ENCODE measurements at regions not wholly inside any gene's neighbourhood (a gene's known extent, or its start where the extent isn't known, plus 50 kb on each side); places are given as distances from the start of the nearest gene placed in this dataset.

- H3K4ac ChIP-seq (replicated peaks; ENCODE audit: insufficient read length, low read depth, low read length) = no peak overlapping the region
- H4K91ac ChIP-seq (replicated peaks; ENCODE audit: insufficient read length, low read length) = no peak overlapping the region
- H4K20me1 ChIP-seq (replicated peaks in 1 of 2; ENCODE audit: control insufficient read depth in 1 of 2, insufficient read depth in 2 of 2, low read length in 2 of 2) = no peaks in the 10 kb centered on the region
- H3K56ac ChIP-seq (replicated peaks; ENCODE audit: insufficient read length, low read depth, low read length) = no peak overlapping the region
- no peak overlapping the region for H3K18ac ChIP-seq (ENCODE audit: extremely low read depth, low read length)
- no peak overlapping the region for H4K8ac ChIP-seq (ENCODE audit: extremely low read depth, insufficient read depth, low read length)
- no peak overlapping the region for H2BK20ac ChIP-seq (ENCODE audit: low read length)
- no peaks in the 10 kb centered on the region for H3K4me1 ChIP-seq (replicated peaks in 1 of 4; ENCODE audit: control insufficient read depth in 3 of 4, insufficient read depth in 4 of 4, low read length in 3 of 4)
- H3K36me3 ChIP-seq (ENCODE audit: control insufficient read depth in 2 of 4, insufficient read depth in 4 of 4, low read length in 3 of 4) = no peaks in the 10 kb centered on the region
- no peak overlapping the region for H2BK120ac ChIP-seq (replicated peaks; ENCODE audit: low read depth, low read length)
- H3K23me2 ChIP-seq (ENCODE audit: low read depth, low read length) = no peaks in the 10 kb centered on the region
- H3K4me2 ChIP-seq (ENCODE audit: insufficient read depth in 1 of 2, low read depth in 2 of 2, low read length in 2 of 2) = no peak overlapping the region
- WGBS, 2 experiments (ENCODE audit: extremely low coverage in 1 of 2, insufficient coverage in 1 of 2, insufficient read length in 1 of 2, insufficient replicate concordance in 2 of 2, low coverage in 1 of 2, low lambda C conversion rate in 2 of 2, missing lambda C conversion rate in 1 of 2) = 88% methylated on average over 3 of the region's 3 CpGs; no CpG with 5 or more reads in 1 of the 2 experiments
- no peak overlapping the region for H2AK5ac ChIP-seq (ENCODE audit: low read depth, low read length)
- DNase-seq (ENCODE audit: low read depth in 1 of 2, low spot score in 2 of 2) (no peak), FAIRE-seq (no peak)
- no peak overlapping the region for H3K27ac ChIP-seq (ENCODE audit: low read depth, low read length)
- H2BK15ac ChIP-seq (ENCODE audit: low read length) = no peak overlapping the region
- H2AFZ ChIP-seq (ENCODE audit: low read length) = no peak overlapping the region
- no peak overlapping the region for H4K5ac ChIP-seq (ENCODE audit: insufficient read length, low read depth, low read length)
- no peaks in the 10 kb centered on the region for H3K79me1 ChIP-seq (ENCODE audit: low read depth, low read length)
- H3K4me3 ChIP-seq (ENCODE audit: extremely low read depth in 1 of 4, insufficient read depth in 2 of 4, low read depth in 3 of 4, low read length in 4 of 4) = no peak overlapping the region
- H3K27me3 ChIP-seq (replicated peaks in 1 of 4; ENCODE audit: control insufficient read depth in 3 of 4, extremely low read depth in 1 of 4, insufficient read depth in 3 of 4, low read length in 3 of 4) = no peaks in the 10 kb centered on the region
- no peaks in the 10 kb centered on the region for H3K9me3 ChIP-seq (ENCODE audit: insufficient read depth in 2 of 2, low read depth in 1 of 2, low read length in 1 of 2)
- ChIA-PET POLR2A (ENCODE audit: partially characterized antibody) (no interaction called here), CTCF (ENCODE audit: partially characterized antibody) (interaction anchor here (0.6 to 0.7 kb wide), 2 partner anchors 10 to 260 kb away, joined by 3 to 4 read pairs; no protein-coding TSS in a partner anchor)
- no peak overlapping the region for H3K9ac ChIP-seq (replicated peaks in 1 of 4; ENCODE audit: extremely low read depth in 1 of 4, low read depth in 3 of 4, low read length in 3 of 4)
- H3K79me2 ChIP-seq (ENCODE audit: control insufficient read depth in 1 of 2, insufficient read depth in 2 of 2, low read length in 2 of 2) = no peaks in the 10 kb centered on the region
- H2BK5ac ChIP-seq (ENCODE audit: low read depth, low read length) = no peak overlapping the region
- no peak overlapping the region for H3K23ac ChIP-seq (ENCODE audit: insufficient read length)
- H2BK12ac ChIP-seq (ENCODE audit: low read depth, low read length) = no peak overlapping the region
- H3K14ac ChIP-seq (ENCODE audit: insufficient read length) = no peak overlapping the region
- TF ChIP-seq CTBP2 (IDR thresholded peaks at IDR 0.05; ENCODE audit: borderline replicate concordance, insufficient read depth, insufficient read length, low read length) (no peak), POLR2AphosphoS5 (IDR thresholded peaks at IDR 0.05; ENCODE audit: low read depth, low read length) (no peak), E2F6 (IDR thresholded peaks at IDR 0.05) (no peak), TEAD4 (IDR thresholded peaks at IDR 0.05; ENCODE audit: low read depth, low read length) (no peak), POU5F1 (IDR thresholded peaks at IDR 0.05; ENCODE audit: low read depth, low read length) (no peak), SRF (IDR thresholded peaks at IDR 0.05; ENCODE audit: low read depth, low read length) (no peak), GTF2F1 (IDR thresholded peaks at IDR 0.05; ENCODE audit: borderline replicate concordance, low read depth, low read length) (no peak), ASH2L (IDR thresholded peaks at IDR 0.05; ENCODE audit: low read length) (no peak), CHD1 (IDR thresholded peaks at IDR 0.05; ENCODE audit: low read depth, low read length) (no peak), BCL11A (IDR thresholded peaks at IDR 0.05; ENCODE audit: low read depth in 2 of 2, low read length in 2 of 2) (no peak), CTCF (IDR thresholded peaks at IDR 0.05; ENCODE audit: control extremely low read depth in 1 of 3, insufficient read depth in 1 of 3, low read depth in 1 of 3, low read length in 3 of 3) (no peak)
Measured at GRCh38 chr12:19042221-19042620, 87.3 kb upstream of the PLEKHA5 start.

Data from H1 (cell line).